ENCODE measurements at regions not wholly inside any gene's neighbourhood (a gene's known extent, or its start where the extent isn't known, plus 50 kb on each side); places are given as distances from the start of the nearest gene placed in this dataset.

DNA sequence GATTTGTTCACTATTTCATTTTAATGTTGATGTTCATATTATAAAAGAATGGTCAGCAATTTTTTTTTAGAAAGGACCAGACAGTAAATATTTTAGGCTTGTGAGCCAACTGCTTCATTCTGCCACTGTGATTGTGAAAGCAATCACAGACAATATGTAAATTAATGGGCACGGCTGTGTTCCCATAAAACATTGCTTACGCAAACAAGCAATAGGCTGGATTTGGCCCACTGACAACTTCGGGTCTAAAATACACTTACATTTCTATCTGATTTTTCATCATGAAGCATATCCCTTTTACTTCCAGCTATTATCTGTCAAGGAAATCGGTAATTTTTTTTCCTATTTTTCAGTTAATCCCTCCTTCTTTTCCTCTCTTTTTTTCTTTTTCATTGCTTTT, 182.2 kb upstream of the CDH2 start:
- no peak for TF ChIP-seq EZH2 (IDR thresholded peaks at IDR 0.05; ENCODE audit: borderline replicate concordance, low read depth, low read length, severe bottlenecking)
- TF ChIP-seq, protein P1, sequence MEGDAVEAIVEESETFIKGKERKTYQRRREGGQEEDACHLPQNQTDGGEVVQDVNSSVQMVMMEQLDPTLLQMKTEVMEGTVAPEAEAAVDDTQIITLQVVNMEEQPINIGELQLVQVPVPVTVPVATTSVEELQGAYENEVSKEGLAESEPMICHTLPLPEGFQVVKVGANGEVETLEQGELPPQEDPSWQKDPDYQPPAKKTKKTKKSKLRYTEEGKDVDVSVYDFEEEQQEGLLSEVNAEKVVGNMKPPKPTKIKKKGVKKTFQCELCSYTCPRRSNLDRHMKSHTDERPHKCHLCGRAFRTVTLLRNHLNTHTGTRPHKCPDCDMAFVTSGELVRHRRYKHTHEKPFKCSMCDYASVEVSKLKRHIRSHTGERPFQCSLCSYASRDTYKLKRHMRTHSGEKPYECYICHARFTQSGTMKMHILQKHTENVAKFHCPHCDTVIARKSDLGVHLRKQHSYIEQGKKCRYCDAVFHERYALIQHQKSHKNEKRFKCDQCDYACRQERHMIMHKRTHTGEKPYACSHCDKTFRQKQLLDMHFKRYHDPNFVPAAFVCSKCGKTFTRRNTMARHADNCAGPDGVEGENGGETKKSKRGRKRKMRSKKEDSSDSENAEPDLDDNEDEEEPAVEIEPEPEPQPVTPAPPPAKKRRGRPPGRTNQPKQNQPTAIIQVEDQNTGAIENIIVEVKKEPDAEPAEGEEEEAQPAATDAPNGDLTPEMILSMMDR (IDR thresholded peaks at IDR 0.05; ENCODE audit: borderline replicate concordance, extremely low read depth, low read length, poor library complexity, severe bottlenecking) = no peak
